ENCODE measurements at regions not wholly inside any gene's neighbourhood (a gene's known extent, or its start where the extent isn't known, plus 50 kb on each side); places are given as distances from the start of the nearest gene placed in this dataset.

GRCh38 chr2:57758686-57759085, 287.9 kb upstream of the VRK2 start:
- Mint-ChIP-seq H3K4me3 (no peak overlapping the region), H3K4me1 (peaks cover 44% of the 10 kb centered on the region), H3K9me3 (no peaks in the 10 kb centered on the region), H3K27ac (no peak overlapping the region), H3K27me3 (ENCODE audit: insufficient read depth, low read depth) (peaks cover 4% of the 10 kb centered on the region), H3K36me3 (no peaks in the 10 kb centered on the region)
- Histone ChIP-seq H3K36me3 (no peaks in the 10 kb centered on the region), H2AFZ (replicated peaks) (no peak overlapping the region), H3K79me2 (ENCODE audit: low read depth) (no peaks in the 10 kb centered on the region), H3K9me3 (ENCODE audit: low read depth) (no peaks in the 10 kb centered on the region), H3K27me3 (no peaks in the 10 kb centered on the region), H3F3A (ENCODE audit: low read depth) (peaks cover 9% of the 10 kb centered on the region), H3K4me2 (no peak overlapping the region), H3K4me3 (no peak overlapping the region), H3K4me1 (peaks cover 27% of the 10 kb centered on the region), H4K20me1 (ENCODE audit: low read depth) (no peaks in the 10 kb centered on the region), H3K9ac (no peak overlapping the region), H3K27ac (no peak overlapping the region)
- DNase-seq (ENCODE audit: low spot score): no peak
- TF ChIP-seq CTCF (IDR thresholded peaks at IDR 0.05) (no peak), EZH2phosphoT487 (IDR thresholded peaks at IDR 0.05) (no peak), EZH2 (IDR thresholded peaks at IDR 0.05) (no peak)

GRCh38 chr2:57759131-57759530, 287.5 kb upstream of the VRK2 start:
- Histone ChIP-seq H3K9ac (no peak overlapping the region), H3K9me3 (ENCODE audit: low read depth) (no peaks in the 10 kb centered on the region), H3K27ac (no peak overlapping the region), H3K4me2 (peak overlapping the region; percentile 43), H3K4me3 (no peak overlapping the region), H4K20me1 (ENCODE audit: low read depth) (no peaks in the 10 kb centered on the region), H3K79me2 (ENCODE audit: low read depth) (no peaks in the 10 kb centered on the region), H3K27me3 (no peaks in the 10 kb centered on the region), H3K36me3 (no peaks in the 10 kb centered on the region), H3F3A (ENCODE audit: low read depth) (peaks cover 9% of the 10 kb centered on the region), H3K4me1 (peaks cover 27% of the 10 kb centered on the region), H2AFZ (replicated peaks) (no peak overlapping the region)
- Mint-ChIP-seq H3K36me3 (no peaks in the 10 kb centered on the region), H3K4me1 (peaks cover 44% of the 10 kb centered on the region), H3K27ac (no peak overlapping the region), H3K4me3 (no peak overlapping the region), H3K9me3 (no peaks in the 10 kb centered on the region), H3K27me3 (ENCODE audit: insufficient read depth, low read depth) (peaks cover 4% of the 10 kb centered on the region)
- DNase-seq (ENCODE audit: low spot score): no peak
- no peak for TF ChIP-seq CTCF (IDR thresholded peaks at IDR 0.05)
- TF ChIP-seq EZH2 (IDR thresholded peaks at IDR 0.05): no peak
- no peak for TF ChIP-seq EZH2phosphoT487 (IDR thresholded peaks at IDR 0.05)

- Histone ChIP-seq H3K9ac (no peak overlapping the region), H2AFZ (replicated peaks) (no peak overlapping the region), H3K4me3 (peak overlapping the region; percentile 12), H3K4me2 (peak overlapping the region; percentile 63), H4K20me1 (ENCODE audit: low read depth) (no peaks in the 10 kb centered on the region), H3K79me2 (ENCODE audit: low read depth) (no peaks in the 10 kb centered on the region), H3K4me1 (peaks cover 27% of the 10 kb centered on the region), H3K27me3 (no peaks in the 10 kb centered on the region), H3K27ac (peak overlapping the region; percentile 73), H3K9me3 (ENCODE audit: low read depth) (no peaks in the 10 kb centered on the region), H3K36me3 (no peaks in the 10 kb centered on the region), H3F3A (ENCODE audit: low read depth) (peaks cover 9% of the 10 kb centered on the region)
- TF ChIP-seq CTCF (IDR thresholded peaks at IDR 0.05) (peak; percentile 91), EZH2 (IDR thresholded peaks at IDR 0.05) (no peak), EZH2phosphoT487 (IDR thresholded peaks at IDR 0.05) (no peak)
- Mint-ChIP-seq H3K4me1 (peaks cover 44% of the 10 kb centered on the region), H3K27me3 (ENCODE audit: insufficient read depth, low read depth) (peaks cover 4% of the 10 kb centered on the region), H3K9me3 (no peaks in the 10 kb centered on the region), H3K36me3 (no peaks in the 10 kb centered on the region), H3K4me3 (peak overlapping the region; percentile 27), H3K27ac (peak overlapping the region; percentile 98)
- peak; percentile 96 for DNase-seq (ENCODE audit: low spot score)
These were observed 286.7 kb upstream of the VRK2 start for GRCh38 chr2:57759822-57760300.
